Left lung (tissue), 4 donors: ENCODE measurements at regions not wholly inside any gene's neighbourhood (a gene's known extent, or its start where the extent isn't known, plus 50 kb on each side); places are given as distances from the start of the nearest gene placed in this dataset.

Source experiments
- ATAC-seq: fragments of 200-7000 bp; cut with Tn5 transposase; one replicate; pipeline ENCODE4 v1.9.1; 2020; ENCODE audit warnings: moderate library complexity
- DNase-seq, 4 donors: peaks; one replicate each; pipeline ENCODE4 v3.0.0-alpha.2; 2013 to 2020
- H3K27ac ChIP-seq, 2 donors: fragments of 200-600 bp; sonication (generic) in 1 of 2; one replicate each; pipeline versions ENCODE4 v1.5.0 to v1.8.0; 2020 to 2021
- H3K27me3 ChIP-seq, 2 donors: fragments of 200-600 bp; sonication (generic) in 1 of 2; one replicate each; pipeline versions ENCODE4 v1.5.0 to v1.8.0; 2020 to 2021
- H3K36me3 ChIP-seq, 2 donors: fragments of 200-600 bp; sonication (generic) in 1 of 2; one replicate each; pipeline versions ENCODE4 v1.5.0 to v1.8.0; 2020 to 2021
- H3K4me1 ChIP-seq, 2 donors: fragments of 200-600 bp; one replicate each; pipeline ENCODE4 v1.8.0; 2021
- H3K4me3 ChIP-seq, 2 donors: fragments of 200-600 bp; sonication (generic) in 1 of 2; one replicate each; pipeline versions ENCODE4 v1.5.0 to v1.8.0; 2020 to 2021; ENCODE audit warnings: mild to moderate bottlenecking in 1 of 2
- H3K9me3 ChIP-seq, 2 donors: fragments of 200-600 bp; sonication (generic) in 1 of 2; one replicate each; pipeline versions ENCODE4 v1.5.0 to v1.8.0; 2020 to 2021
- CTCF ChIP-seq, 2 donors: fragments of 200-600 bp; sonication (generic) in 1 of 2; IDR thresholded peaks; one replicate each; pipeline versions ENCODE4 v1.5.0 to v1.8.0; 2021; ENCODE audit warnings: antibody characterized with exemption in 2 of 2
- intact Hi-C, 2 donors: fragments of 100-400 bp; cut with DNase I; formaldehyde crosslinking; loops; one replicate each; pipeline versions ENCODE4 v1.11.2 to v1.14.2; 2022
- donor health status: DM: no; HTN: yes; CAD: no.
- donor health status: DM: no; HTN: no; CAD: no.

GRCh38 chr14:41418851-41419250, 187.8 kb upstream of the LRFN5 start:
- intact Hi-C loops, result no loop called here
- no peaks in the 10 kb centered on the region for H3K9me3 ChIP-seq
- ATAC-seq (no peak), DNase-seq (no peak)
- no peak overlapping the region for H3K4me3 ChIP-seq
- no peaks in the 10 kb centered on the region for H3K36me3 ChIP-seq
- H3K27ac ChIP-seq, result no peak overlapping the region
- no peaks in the 10 kb centered on the region for H3K4me1 ChIP-seq
- no peak for TF ChIP-seq CTCF (IDR thresholded peaks at IDR 0.05)
- H3K27me3 ChIP-seq, result no peaks in the 10 kb centered on the region

GRCh38 chr14:41409806-41410205, 196.9 kb upstream of the LRFN5 start:
- DNase-seq (no peak), ATAC-seq (no peak)
- H3K4me1 ChIP-seq, result no peaks in the 10 kb centered on the region
- no peak overlapping the region for H3K4me3 ChIP-seq
- TF ChIP-seq CTCF (IDR thresholded peaks at IDR 0.05), result no peak
- H3K27ac ChIP-seq, result no peak overlapping the region
- no peaks in the 10 kb centered on the region for H3K9me3 ChIP-seq
- H3K36me3 ChIP-seq, result no peaks in the 10 kb centered on the region
- H3K27me3 ChIP-seq, result no peaks in the 10 kb centered on the region
- intact Hi-C loops, result no loop called here

GRCh38 chr14:41404126-41404525, 202.6 kb upstream of the LRFN5 start:
- ATAC-seq (no peak), DNase-seq (no peak)
- Histone ChIP-seq H3K9me3 (no peaks in the 10 kb centered on the region), H3K4me3 (no peak overlapping the region), H3K27ac (no peak overlapping the region), H3K36me3 (no peaks in the 10 kb centered on the region), H3K4me1 (no peaks in the 10 kb centered on the region), H3K27me3 (no peaks in the 10 kb centered on the region)
- intact Hi-C loops, result no loop called here
- no peak for TF ChIP-seq CTCF (IDR thresholded peaks at IDR 0.05)

GRCh38 chr14:41403360-41403759, 203.3 kb upstream of the LRFN5 start:
- Histone ChIP-seq H3K27ac (no peak overlapping the region), H3K36me3 (no peaks in the 10 kb centered on the region), H3K4me1 (no peaks in the 10 kb centered on the region), H3K4me3 (no peak overlapping the region), H3K9me3 (no peaks in the 10 kb centered on the region), H3K27me3 (no peaks in the 10 kb centered on the region)
- DNase-seq (no peak), ATAC-seq (no peak)
- no peak for TF ChIP-seq CTCF (IDR thresholded peaks at IDR 0.05)
- intact Hi-C loops, result no loop called here

GRCh38 chr14:41397926-41398325, 208.8 kb upstream of the LRFN5 start:
- TF ChIP-seq CTCF (IDR thresholded peaks at IDR 0.05), result no peak
- H3K4me1 ChIP-seq, result no peaks in the 10 kb centered on the region
- intact Hi-C loops, result no loop called here
- no peak for ATAC-seq
- H3K27ac ChIP-seq, result no peak overlapping the region
- H3K27me3 ChIP-seq, result no peaks in the 10 kb centered on the region
- no peaks in the 10 kb centered on the region for H3K9me3 ChIP-seq
- no peak overlapping the region for H3K4me3 ChIP-seq
- no peak for DNase-seq
- H3K36me3 ChIP-seq, result no peaks in the 10 kb centered on the region
